AML-193 (cell line): ENCODE measurements at regions not wholly inside any gene's neighbourhood (a gene's known extent, or its start where the extent isn't known, plus 50 kb on each side); places are given as distances from the start of the nearest gene placed in this dataset.

Source experiments
- DNase-seq, 2 experiments: peaks; one replicate each; lab custom pipeline; 2025; lab: John Stamatoyannopoulos, UW

DNA sequence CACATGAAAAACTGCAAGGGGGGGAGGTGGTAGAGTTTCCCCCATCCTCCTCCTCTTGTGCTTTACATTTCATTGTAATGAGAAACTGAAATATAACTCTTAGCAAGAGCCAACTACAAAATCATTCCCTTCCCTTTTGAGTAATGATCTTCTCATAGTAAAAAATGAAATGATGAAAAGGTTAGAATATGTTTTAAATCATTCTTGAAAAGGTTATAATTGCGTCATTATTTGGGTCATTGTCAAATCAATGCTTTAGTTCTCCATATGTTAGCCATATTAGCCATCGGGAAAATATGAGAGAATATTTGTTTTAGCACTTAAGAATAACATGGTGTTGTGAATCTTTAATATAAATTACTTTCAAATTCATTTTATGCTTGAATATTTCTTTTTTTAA is 1185.0 kb upstream of the CDH18 start:
- DNase-seq: no peak

DNA sequence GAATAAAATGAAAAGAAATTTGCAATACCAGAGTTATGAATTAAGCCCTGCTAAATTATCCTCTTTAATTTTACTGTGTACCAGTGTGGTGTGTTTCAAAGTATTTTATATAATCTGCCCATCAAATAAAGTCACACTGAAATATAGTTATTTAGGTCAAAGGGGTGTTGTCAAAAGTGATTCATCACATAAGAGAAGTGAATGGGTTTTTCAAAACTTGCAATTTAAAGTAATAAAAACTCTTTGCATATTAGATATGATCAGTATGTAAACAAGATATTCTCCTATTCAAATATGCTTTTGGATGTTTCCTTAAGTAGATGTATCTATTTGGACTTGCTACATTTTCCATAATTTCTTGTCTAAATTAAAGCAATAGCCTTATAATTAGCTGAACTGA is 1183.0 kb upstream of the CDH18 start:
- no peak for DNase-seq

DNA sequence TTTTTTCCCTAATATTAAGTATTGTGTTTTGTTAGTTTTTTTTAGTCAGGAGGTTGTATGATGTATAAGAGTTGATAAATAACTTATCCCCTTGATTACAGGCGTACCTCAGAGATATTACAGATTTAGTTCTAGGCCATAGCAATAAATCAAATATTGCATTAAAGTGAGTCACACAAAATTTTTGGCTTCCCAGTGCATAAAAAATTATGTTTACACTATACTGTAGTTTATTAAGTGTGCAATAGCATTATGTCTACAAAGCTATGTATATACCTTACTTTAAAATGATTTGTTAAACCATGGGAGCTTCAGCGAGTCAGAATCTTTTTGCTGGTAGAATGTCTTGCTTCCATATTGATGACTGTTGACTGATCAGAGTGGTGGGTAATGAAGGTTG is 1180.6 kb upstream of the CDH18 start:
- DNase-seq: no peak

DNA sequence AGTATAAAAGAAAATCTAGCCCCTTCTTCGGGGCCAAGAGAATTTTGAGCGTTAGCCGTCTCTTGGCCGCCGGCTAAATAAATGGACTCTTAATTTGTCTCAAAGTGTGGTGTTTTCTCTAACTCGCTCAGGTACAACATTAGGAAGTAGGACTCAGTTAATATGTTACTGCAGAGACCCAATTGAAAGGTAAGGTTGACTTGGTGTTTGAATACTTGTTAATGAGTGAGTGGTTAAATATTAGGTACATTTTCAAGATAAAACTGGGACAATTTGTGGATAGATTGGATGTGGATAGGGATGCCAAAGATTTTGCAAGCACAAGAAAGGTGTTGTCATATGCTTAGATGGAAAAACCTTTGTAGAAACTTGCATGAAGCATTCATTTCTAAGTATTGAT is 1177.3 kb upstream of the CDH18 start:
- no peak for DNase-seq

DNA sequence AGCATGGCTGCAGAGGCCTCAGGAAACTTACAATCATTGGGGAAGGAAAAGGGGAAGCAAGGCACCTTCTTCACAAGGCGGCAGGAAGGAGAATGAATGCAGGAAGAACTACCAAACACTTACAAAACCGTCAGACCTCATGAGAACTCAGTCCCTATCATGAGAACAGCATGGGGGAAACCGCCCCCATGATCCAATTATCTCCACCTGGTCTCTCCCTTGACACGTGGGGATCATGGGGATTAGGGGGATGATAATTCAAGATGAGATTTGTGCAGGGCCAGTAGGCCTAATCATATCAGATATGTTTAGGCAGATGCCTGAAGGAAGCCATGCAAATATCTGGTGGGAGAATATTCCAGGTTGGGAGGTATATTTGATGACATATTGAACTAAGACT is 1176.4 kb upstream of the CDH18 start:
- DNase-seq: no peak

DNA sequence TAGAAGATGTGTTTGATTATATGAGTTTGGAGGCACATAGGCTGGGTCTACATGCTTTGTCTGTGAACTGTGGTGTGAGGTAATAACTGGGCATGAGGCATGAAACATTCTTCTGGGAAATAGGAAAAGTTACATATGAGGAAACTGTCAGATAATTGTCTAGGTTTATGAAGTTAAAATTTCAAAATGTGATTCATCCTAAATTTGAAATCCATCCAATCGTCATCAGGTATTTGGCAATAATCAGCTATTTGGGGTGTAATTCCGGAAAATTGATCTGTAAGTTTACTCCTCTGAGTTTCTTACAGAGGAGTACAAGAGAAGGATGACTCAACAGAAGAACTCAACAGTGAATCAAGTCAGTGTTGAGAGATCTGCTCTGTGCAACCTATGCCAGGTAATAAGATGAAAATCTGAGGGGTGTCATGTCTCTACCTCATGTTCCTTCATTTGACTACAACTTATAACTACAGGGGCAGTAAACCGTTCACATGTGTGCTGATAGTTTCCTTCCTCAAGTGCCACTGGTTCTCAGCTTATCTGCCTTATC is 1171.6 kb upstream of the CDH18 start:
- DNase-seq: no peak

DNA sequence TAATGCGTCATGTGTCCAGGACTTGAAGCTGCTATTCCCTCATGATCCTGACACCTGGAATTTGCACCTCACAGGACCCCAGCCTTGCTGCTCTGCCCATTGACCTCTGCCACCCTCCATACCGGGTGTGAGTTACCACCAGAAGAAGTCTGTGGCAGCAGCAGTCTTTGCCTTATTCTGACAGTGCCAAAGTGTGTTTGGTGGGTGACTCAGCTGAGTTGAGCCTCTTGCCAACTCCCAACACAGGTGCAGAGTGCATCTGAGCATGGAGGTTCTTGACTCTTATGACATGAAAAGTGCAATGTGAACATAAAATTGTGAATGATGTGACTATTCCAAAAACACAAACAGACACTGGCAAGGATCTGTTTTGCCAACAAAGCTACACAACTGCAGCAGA is 1166.5 kb upstream of the CDH18 start:
- DNase-seq: no peak

DNA sequence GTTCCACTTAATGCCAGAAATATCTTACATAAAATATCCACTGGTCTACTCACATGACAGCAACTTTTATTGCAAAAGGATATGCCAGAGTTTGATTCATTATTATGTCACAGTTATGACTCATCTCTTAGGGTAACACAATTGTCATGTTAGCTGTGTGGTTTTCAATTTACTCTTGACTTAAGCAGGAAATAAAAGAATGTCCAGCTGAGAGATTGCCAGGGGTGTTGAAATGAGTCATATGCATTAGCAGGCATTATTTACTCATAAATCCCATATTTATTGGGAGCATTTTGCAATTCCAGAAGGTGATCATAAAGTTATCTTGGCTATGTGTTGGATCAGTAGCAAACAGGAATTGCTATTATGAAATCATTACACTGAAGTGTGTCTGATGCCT is 1164.6 kb upstream of the CDH18 start:
- peak; percentile 3 to 16 for DNase-seq

DNA sequence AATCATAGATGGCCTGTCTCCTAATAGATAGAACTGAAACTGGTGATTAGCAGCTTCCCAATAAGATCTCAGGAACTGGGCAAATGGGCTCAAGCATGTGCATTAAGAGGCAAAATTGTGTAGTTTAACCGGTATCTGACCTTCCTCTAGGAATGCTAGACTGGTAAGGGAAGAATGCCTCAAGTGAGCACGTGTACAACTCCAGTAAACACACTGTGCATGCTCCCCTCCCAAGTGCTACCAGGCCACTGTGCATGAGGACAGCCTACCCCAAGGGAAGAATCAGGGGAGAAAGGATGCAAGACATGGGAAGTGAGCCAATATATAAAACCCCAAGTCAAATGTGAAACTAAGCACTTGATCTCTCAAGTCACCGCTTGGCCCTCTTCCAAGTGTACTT is 1157.4 kb upstream of the CDH18 start:
- no peak for DNase-seq

DNA sequence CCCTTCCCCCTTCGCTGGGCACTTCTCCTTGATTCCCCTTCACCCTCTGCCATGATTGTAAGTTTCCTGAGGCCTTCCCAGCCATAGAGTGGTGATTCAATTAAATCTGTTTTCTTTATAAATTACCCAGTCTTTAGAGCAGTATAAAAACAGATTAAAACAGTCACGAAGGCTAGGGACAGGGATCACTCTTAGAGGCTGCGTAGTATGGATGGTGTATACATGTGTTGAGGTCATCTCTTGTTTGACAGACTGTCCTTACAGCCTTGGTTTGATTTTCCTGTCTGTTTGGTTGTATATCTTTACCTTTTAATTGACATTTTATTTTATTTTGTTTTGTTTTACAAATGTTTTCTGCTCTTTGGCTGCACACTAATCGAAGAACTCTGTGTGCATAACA is 1155.7 kb upstream of the CDH18 start:
- DNase-seq: no peak

DNA sequence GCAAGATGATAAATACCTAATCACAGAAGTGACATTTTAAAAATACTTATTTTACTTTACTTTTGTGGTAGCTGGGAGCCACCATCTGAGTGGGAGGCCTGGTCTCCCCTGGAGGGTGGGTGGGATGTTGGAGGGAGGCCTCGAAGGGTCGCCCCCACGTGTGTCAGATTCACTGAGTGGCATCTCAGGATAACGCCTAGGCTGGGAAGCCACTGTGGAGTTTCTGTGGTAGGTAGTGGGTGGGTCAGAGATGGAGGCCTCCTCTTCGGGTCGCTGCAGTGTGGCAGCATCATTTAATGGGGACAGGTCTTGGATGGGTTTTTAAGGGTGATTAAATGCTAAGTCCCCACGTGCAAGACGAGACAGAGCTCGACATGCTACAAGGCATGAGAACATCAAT is 1154.8 kb upstream of the CDH18 start:
- DNase-seq: no peak

DNA sequence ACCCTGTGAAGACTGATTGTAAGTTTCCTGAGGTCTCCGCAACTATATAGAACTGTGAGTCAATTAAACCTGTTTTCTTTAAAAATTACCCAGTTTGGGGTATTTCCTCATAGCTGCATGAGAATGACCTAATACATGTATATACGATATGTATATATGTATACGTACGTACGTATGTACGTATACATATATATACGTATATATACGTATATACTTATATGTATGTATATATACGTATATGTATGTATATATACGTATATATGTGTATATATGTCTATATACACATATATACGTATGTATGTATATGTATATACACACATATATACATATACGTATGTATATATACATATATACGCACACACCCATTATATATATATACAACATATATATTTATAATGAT is 1153.0 kb upstream of the CDH18 start:
- DNase-seq: no peak

DNA sequence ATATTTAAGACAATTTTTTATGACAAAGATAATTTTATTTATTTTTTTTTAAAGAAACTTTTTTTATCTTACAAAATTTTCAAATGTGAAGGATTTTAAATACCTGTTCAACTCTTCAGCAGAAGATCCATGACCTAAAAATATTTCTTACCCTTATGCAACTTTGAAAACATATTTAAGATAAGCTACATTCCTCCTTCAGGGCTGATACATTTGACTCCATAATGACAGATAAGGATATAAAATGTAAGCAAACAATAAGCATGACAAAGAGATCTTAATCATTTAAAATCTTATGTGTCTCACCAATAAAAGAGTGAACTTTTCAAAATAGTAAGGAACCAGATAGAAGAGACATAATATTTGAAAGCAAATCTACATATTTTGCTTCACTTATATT is 1138.2 kb upstream of the CDH18 start:
- no peak for DNase-seq

DNA sequence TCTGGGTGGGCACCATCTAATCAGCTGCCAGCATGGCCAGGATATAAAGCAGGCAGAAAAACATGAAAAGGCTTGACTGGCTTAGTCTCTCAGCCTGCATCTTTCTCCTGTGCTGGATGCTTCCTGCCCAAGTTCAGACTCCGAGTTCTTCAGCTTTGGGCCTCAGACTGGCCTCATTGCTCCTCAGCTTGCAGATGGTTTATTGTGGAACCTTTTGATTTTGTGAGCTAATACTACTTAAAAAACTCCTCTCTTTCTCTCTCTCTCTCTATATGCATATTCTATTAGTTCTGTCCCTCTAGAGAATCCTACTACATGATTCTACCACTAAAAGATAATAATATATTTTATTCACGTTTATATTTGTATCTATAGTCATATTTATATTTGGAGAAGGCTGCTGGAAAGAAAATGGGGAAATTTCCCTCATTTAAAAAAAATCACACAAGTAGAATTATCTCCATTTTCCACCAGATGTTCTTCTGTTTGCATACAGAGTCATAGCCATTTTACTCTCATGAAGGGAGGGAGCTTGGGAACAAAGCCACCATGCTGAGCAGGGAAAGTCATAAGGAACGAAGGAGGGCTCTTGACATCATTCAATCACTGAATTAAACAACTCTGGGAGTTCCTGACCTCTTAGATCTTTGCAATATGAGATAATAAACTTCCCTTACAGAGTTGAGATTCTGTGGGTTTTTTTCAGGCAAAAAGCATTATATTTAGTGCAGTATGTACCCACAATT is 1137.4 kb upstream of the CDH18 start:
- DNase-seq: no peak

DNA sequence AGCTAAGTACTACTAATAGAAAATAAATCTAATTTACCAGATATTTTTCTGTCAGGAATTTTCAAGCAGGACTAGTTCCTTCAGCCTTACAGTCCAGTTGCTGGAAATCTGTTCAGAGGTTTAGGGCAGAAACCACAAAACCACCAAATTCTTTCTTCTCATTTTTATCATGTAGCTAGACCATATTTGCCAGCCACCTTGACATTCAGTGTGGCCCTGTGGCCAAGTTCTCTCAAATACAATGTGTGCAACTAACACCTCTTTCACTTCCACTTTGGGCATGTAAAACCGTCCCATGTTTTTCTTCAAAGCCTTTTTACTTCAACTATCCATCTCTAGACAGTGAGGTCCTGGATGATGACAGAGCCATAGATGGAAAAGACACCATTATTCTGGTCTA is 1133.2 kb upstream of the CDH18 start:
- DNase-seq: no peak

DNA sequence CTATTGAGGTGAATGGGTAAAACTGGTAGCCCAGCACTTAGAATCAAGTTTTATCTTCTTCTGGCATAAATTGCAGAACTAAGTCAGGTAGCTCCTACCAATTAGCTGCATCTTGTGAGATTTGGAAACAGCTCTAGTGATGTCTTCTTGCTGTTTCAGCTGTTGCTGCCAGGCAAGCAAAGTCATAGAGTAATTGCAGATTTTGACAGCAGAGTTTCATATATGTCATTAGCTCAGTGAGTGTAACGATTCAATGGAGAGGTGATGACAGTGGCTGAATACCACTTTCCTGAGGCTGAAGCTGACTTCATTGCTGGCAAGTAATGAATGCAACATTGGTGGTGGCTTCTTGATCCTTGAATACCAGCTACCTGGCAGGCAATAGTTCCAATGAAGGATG is 1109.7 kb upstream of the CDH18 start:
- DNase-seq: no peak

DNA sequence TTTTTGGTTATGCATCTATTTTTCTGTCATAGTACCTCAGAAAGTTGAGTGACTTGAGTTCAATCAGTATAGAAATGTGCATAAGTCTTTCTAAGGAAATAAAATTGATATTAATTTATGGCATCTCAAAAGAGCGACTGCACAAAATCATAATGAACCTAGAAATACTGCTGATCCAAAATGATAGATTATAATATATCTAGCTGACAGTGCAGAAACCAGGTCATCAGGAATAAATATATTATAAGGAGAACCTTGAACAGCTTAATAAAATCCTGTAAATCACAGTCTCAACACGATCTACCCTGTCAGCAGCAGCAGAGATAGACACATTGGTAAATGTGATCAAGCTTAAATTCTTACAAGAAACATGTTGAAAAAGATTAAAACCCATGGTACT is 1106.6 kb upstream of the CDH18 start:
- no peak for DNase-seq

DNA sequence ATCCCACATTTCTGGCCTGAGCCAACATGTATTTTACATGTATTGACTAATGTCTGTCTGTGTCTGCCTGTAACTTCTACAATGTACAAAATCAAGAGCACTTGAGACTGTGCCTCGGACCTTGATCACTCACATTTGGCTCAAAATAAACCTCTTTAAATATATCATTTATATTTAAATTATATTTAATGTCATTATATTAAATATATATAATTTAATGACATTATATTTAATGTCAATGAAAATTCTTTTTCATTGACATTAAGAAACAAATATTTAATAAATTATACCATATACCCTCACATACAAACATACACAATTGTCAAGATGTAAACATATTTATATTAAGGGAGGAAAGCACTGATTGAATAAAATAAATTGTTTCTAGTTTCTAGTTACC is 1099.8 kb upstream of the CDH18 start:
- no peak for DNase-seq

DNA sequence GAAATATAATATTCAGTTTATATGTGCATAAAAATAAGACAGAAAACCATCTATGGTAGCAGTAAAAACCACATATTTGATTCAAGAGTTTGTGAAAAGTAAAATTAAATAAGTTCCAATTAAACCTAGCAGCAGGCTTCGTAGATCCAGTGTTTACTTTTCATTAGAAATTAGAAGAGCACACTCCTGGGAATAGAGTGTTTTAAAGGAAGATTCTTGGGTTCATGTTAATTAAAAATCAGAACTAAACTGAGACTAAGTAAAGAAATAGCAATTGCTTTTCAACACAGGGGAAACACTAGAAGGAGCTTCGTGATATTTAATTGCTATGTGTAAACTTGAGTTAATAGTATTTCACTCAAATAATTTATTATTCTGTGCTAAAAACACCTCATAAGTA is 1097.8 kb upstream of the CDH18 start:
- DNase-seq: no peak

DNA sequence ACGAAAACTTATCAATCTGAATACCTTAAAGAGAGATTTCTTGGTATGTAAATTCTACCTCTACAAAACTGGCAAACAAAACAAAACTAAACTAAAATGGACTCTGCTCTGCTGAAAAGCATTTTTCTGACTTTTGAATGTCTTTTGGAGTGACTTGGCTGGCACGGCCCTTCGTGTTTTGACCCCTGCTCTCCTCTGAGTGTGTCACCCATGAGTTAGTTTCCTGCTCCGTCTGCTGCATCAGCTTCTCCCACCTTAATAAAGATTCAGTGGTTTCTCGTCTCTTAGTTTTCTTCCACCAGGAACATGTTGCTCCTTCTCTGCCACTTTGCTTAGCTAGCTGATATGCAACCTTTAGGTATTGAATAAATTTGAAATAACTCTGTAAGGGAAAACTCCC is 1084.0 kb upstream of the CDH18 start:
- no peak for DNase-seq

DNA sequence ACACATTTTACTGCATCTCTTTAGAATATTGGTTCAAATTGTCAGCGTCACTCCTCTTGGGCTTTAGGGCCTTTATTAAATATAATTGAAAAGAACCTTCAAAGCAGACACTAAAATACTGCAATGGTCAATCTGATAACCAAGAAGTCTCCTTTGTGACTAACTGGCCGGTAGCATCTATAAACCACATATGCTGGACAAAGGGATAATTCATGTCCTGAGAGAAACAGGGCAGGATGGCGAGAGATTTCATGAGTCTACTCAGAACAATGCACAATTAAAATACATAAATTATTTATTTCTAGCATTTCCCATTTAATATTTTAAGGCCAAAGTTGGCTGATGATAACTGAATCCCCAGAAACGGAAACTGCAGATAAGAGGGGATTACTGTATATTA is 1083.4 kb upstream of the CDH18 start:
- no peak for DNase-seq

DNA sequence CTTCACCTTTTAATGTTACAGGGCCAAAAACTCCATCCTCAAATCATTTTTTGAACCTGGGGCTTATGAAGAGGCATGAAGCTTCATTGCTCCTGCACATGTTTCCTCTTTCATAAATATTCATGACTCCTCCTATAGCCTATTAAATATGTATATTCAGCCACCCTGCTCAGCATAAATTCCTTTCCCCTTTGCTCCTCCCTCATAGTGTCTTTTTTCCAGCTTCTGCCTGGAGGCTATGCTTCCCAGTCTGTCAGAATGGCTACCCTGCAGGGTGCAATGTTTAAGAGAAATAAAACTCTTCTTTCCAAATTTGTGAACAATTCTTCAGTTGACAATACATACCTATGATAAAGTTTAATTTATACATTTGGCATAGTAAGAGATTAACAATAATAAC is 1082.9 kb upstream of the CDH18 start:
- no peak for DNase-seq

DNA sequence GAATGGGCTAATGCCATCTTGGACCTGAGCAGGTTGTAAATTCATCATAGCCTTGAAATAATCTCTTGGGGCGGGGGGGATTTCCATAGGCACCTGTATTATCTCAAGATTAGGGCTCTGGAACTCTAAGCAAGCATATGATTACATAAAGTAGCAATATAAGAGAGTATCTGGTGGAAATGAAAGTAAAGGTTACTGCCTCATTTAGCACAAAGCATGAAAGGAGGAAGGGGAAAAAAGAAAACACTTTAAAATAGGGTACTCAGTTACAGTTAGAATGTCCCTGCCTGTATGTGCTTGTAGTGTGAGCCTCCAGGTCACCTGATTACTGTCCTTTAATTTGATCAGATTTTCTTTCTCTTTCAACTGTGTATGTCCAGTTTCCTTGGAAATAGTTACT is 1079.7 kb upstream of the CDH18 start:
- no peak for DNase-seq

DNA sequence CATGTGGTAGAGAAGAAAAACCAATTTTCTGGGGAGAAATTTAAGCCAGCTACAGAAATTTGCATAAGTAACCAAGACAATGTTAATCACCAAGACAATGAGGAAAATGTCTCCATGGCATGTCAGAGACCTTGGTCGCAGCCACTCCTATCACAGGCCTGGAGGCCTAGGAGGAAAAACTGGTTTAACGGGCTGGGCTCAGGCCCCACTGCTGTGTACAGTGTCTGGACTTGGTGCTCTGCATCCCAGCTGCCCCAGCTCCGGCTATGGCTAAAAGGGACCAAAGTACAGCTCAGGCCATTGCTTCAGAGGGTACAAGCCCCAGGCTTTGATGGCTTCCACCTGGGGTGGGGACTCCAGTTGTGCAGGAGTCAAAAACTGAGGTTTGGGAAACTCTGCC is 1075.1 kb upstream of the CDH18 start:
- DNase-seq: no peak
